GM21390 (cell line): ENCODE measurements at regions not wholly inside any gene's neighbourhood (a gene's known extent, or its start where the extent isn't known, plus 50 kb on each side); places are given as distances from the start of the nearest gene placed in this dataset.

Source experiments
- ATAC-seq: cut with Tn5 transposase; IDR thresholded peaks from one replicate; pipeline ENCODE4 v1.9.1; 2021; ENCODE audit not compliant: unreplicated experiment

DNA sequence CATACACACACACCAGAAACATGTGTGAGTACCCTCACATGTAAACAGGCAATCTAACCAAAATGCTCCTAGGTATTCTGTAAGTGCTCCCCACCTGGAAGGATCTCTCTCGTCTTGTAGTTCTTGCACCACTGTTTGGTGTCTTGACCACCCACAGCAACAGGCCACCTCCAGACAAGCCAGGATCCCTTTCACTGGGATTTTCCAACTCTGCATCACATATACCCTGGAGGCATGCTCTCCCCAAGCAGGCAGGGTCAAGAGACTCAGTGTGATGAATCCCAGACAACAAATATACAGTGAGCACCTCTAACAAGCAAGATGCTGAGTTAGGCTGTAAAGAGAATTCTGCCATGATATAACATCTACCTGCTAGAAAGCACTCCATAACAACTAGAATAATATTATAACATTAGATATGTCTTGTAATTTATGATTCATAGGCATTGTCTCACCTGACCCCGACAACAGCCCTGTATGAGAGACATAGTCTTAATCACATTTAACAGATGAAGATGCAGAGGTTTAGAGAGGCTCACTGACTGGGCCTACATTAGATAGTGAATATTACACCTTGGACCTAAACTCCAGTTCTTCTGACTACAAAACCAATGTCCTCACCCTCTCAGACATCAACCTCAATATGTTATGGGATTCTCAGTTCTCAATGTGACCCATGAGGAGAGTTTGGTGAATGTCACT lies 76.5 kb upstream of the BCL6 start:
- no peak for ATAC-seq

DNA sequence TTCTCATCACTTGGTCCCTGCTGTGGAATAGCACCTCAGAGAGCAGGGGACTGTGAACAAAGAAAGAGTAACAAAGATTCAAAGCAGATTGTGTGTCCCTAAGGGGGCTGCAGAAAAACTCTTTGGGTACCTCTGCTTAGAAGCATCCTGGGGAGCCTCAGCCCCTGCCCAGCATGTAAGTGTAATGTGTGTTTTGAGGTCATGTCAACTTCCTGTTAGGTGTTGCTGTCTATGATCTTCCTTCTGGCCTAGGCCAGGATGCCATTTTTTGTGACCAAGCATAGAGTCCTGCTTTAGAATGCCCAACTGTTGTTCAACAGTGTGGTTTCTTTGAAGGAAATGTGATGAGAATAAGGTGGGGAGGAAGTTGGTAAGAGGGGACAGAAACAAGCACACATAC lies 77.1 kb upstream of the BCL6 start:
- ATAC-seq, result no peak

DNA sequence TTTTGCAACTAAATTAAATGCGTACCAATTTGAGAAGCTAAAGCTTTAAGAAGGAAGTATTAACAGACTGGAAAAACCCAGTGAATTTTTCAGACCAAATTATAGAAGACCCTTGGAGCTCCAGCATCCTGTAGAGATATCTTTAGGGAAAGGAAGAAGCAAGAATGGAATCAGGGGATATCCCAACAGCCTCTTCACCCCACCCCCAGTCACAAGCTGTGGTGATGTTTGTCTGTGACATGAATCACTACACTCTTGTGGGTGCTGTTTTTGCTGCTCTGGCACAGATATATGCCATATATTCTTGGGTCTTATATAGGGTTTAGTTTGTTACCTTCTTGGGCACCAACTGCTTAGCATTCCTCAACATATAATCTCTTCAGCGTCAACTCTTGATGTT lies 78.5 kb upstream of the BCL6 start:
- no peak for ATAC-seq

GRCh38 chr3:187827723-187828122 lies 82.5 kb upstream of the BCL6 start:
- no peak for ATAC-seq

DNA sequence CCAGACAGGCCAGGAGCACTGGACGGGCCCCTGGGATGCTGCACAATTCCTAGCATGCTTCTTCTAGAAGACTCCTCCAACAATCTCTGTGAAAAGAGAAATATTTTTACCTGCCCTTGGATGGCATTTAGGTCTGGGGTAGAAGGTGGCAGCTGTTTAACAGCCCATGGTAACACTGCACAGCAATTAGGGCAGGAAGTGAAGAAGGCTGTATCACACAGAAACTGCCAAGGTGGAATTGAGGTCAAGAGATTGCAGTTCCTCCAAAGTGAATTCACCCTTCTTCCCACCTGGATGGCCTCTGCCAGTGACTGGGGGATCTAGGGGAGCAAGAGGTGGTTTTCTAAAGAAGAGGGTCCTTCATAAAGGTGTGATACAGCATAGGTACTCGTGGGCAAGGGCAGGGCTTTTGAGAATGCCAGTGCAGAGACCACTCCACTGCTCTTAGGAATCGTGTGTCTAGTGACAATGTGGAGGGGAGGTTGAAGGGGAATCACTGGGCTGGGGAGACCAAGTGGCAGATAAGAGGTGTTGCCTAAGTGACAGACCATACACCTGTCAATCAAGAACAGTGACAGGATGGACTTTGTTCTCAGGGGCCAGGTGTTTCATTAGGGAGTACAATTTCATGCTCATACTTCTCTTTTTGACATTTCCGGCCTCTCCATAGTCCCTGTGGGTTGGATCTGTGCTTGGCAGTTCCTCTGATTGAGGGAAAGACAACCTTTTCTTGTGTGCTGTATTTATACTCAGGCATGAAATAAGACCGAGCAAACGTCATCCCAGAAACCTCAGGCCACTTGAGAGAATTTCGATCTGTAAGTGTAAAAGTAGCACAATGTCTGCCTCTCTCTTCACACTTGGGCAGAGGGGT lies 83.5 kb upstream of the BCL6 start:
- ATAC-seq, result peak; percentile 75

DNA sequence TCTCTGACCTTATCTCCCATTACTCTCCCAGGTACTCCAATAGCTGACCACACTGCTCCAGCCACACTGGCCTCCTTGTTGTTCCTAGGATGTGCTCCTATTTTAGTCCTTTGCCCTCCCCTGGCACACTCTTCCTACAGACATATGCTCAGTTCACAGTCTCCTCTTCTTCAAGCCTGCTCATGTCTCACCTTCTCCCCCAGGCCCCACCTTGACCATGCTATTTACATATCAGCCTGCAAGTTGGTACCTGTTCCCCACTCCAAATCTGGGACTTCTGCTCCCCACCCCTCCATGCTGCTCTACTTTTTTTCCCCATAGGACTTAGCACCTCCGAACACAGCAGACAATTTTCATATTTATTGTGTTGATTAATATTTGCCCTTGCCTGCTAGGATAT lies 84.9 kb upstream of the BCL6 start:
- ATAC-seq, result no peak

DNA sequence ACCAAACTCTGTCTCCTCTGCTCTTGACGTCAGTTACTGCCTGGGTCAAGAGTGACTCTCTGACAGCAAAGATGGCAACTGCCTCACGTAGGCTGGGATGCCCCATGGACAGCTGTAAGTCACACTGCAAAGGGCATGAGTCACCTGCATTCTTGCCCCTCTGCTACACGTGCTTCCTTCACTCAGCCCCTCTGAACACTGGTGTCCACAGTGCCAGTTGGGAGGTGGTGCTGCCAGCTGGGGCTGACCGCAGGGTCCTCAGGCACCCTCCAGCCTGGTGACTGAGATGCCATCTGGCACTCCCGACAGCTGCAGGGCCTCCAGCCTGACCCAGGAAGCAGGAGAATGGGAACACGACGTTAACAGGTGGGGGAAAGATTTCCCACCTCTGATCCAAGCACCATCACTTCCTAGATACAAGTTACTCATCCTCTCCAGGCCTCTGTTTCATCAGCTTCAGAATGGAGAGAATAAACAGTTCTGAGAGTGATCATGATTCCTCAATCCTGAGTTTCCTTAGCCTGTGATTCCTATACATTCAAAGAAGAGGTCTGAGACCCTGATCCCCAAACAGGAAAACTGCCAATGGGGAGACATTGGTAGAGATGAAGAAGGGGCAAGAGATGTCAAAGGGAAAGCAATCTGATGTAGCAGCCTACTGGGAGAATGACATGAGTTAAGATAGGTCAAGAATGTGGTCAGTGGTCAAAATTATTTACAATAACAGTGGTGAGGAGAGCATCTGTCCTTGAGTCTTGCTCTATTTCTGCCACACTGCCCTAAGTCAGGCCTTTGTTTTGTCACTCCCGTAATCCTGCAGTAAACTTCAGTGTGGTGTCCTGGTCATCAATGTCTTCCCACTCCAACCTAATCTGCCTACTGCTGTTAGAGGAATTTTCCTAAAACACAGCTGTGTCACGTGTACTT lies 86.1 kb upstream of the BCL6 start:
- no peak for ATAC-seq

GRCh38 chr3:187832202-187832601 lies 86.9 kb upstream of the BCL6 start:
- ATAC-seq, result no peak

- ATAC-seq, result no peak
Observed at GRCh38 chr3:187833375-187833774, 88.1 kb upstream of the BCL6 start.

- ATAC-seq, result no peak
Observed at GRCh38 chr3:187833799-187834578, 88.7 kb upstream of the BCL6 start.

DNA sequence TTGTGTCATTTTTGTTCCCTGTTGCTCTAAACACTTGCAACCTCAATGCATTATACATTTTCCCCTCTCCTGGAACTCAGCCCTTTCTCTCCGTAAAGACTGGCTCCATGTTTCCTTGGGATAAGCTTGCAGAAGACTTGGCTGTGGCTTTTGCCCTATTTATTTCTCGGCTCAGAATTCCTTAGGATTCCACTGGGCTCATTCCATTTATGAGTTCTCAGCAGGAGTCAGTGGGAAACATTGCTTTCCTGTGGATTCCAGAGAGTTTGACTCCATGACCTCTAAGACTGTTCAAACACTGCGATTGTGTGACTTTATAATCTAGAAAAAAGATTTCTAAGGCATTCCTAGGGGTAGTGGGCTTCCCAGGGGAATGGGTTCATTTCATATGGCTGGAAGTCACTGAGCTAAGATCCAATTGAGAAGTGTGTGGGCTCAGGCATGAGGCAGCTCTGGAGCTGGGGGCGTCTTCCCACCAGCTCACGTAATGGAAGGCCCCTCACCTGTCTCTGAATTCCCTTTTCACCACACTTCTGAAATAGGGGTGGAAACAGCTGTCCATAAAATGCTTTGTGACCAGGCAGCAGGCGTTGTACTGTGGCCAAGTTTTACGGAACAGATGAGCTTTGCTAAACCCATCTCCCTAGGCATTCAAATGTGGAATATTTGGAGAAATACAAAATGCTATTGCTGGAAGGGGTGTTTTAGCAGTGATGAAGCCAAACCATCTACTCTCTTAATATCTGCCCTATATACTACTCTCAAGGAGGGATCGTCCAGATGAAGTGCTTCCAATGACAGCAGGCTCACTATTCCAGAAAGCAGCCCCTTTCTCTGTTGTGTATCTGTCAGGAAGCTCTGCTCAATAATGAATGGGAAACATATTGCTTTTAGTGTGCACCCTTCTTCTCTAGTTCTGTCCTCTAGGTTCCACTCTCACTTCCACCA lies 91.8 kb upstream of the BCL6 start:
- no peak for ATAC-seq

GRCh38 chr3:187838016-187838540 lies 92.8 kb upstream of the BCL6 start:
- ATAC-seq, result no peak

GRCh38 chr3:187839422-187839821 lies 94.2 kb upstream of the BCL6 start:
- ATAC-seq, result no peak

DNA sequence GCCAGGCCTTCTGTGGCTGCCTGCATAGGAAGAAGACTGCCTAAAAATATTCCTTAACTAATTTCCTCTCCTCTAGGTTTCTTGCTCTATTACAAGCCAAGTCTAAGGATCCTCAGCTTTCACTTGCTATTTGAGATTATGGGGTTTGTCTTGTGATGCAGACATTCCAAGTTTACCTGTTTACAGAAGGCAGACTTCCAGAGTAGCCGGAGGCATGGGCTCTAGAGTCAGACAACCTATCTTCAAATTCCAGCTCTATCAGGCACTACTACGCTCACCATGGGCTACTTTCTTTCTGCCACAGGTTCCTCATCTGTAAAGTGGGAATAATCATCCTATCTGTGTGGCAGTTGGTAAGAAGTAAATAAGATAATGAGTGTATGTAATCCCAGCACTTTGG lies 95.6 kb upstream of the BCL6 start:
- ATAC-seq, result no peak

- ATAC-seq, result no peak
Observed at GRCh38 chr3:187841560-187841959, 96.3 kb upstream of the BCL6 start.

DNA sequence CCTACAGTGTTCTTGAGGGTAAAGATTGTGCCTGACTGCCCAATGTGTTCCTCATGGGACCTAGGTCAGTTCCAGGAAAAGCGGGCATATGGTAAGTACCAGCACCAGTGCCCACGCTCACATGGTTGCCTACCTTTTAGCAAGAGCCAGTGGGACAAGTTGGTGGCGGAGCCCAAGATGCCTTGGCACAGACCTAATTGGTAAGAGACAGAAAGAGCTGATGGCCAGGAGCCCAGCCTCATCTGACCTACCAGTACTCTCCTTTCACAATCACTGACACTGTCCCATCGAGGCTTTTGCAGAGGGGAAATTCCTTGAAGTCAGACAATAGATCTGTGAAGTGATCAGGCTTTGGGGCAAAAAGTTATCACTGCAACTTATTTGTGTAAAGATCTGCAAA lies 98.4 kb upstream of the BCL6 start:
- no peak for ATAC-seq

GRCh38 chr3:187844708-187845107 lies 99.4 kb upstream of the BCL6 start:
- ATAC-seq, result no peak

DNA sequence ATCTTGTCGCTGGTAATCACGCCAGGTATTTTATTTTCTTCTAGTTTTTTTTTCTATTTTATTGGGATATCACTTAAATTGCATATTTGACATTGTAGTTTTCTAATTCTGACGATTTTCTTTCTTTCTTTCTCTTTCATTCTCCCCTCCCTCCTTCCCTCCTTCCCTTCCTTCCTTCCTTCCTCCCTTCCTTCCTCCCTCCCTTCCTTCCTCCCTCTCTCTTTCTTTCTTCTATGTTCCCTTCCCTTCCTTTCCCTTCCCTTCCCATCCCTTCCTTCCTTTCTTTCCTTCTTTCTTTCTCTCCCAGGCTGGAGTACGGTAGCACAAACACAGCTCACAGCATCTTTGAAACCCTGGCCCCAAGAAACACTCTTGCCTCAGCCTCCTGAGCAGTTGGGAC lies 100.6 kb upstream of the BCL6 start:
- ATAC-seq, result no peak

DNA sequence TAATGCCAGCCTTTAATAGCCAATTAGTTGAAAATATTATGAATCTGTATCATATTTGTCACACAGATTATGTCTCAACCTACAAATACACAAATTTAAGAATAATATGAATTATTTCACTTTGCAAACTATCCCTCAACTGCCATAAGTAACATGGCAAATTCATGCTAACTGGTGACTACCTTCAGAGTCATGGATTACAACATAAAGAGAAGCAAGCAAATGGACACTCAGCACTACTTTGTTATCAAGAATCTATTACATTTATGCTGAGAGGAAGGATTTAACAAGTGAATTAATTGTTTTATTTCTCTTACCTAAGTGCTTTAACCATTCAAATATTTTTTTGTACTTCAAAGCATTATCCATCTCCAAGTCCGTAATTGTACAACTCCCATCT lies 103.1 kb upstream of the BCL6 start:
- no peak for ATAC-seq
